OCI-LY7 (cell line): ENCODE measurements at regions not wholly inside any gene's neighbourhood (a gene's known extent, or its start where the extent isn't known, plus 50 kb on each side); places are given as distances from the start of the nearest gene placed in this dataset.

Experiments
- BruUV-seq: library from RNA; stranded (reverse); fragments of 400-500 nt; replicated peaks from 2 replicates; lab custom pipeline; 2021; lab: Mats Ljungman, UMichigan
- CTCF ChIA-PET: fragments of 300-600 bp; sonication (Branson Sonifier 250); formaldehyde crosslinking; loops from one replicate; lab custom pipeline; 2022; ENCODE audit warnings: antibody characterized with exemption; ENCODE audit not compliant: unreplicated experiment; lab: Charles Lee
- POLR2A ChIA-PET: fragments of 300-600 bp; sonication (Branson Sonifier 250); formaldehyde crosslinking; loops from one replicate; lab custom pipeline; 2022; ENCODE audit warnings: antibody characterized with exemption; lab: Charles Lee
- DNase-seq: peaks from one replicate; pipeline ENCODE4 v3.0.0-alpha.2; 2015; ENCODE audit warnings: low spot score
- H2AFZ ChIP-seq: fragments of 200-600 bp; sonication (generic), shearing (Covaris generic); 2 replicates; pipeline ENCODE4 v1.6.1; 2014; ENCODE audit warnings: mild to moderate bottlenecking, antibody characterized with exemption, low read length, moderate library complexity
- H3K27ac ChIP-seq: fragments of 200-600 bp; sonication (generic); 2 replicates; pipeline ENCODE4 v1.5.1; 2014; ENCODE audit warnings: mixed run types, low read depth, mild to moderate bottlenecking, moderate library complexity, low read length, inconsistent platforms; ENCODE audit not compliant: poor library complexity, severe bottlenecking
- H3K36me3 ChIP-seq: fragments of 200-600 bp; sonication (generic); 2 replicates; pipeline ENCODE4 v1.6.1; 2014; ENCODE audit warnings: mild to moderate bottlenecking, antibody characterized with exemption, low read length, moderate library complexity, mixed read lengths; ENCODE audit not compliant: insufficient read depth
- H3K4me1 ChIP-seq: fragments of 200-600 bp; sonication (generic); 2 replicates; pipeline ENCODE4 v1.5.1; 2014; ENCODE audit warnings: mild to moderate bottlenecking, low read length; ENCODE audit not compliant: insufficient read depth, poor library complexity, severe bottlenecking
- H3K4me2 ChIP-seq: fragments of 200-600 bp; sonication (generic); 2 replicates; pipeline ENCODE4 v1.6.1; 2014; ENCODE audit warnings: mild to moderate bottlenecking, low read length
- H3K4me3 ChIP-seq: fragments of 200-600 bp; sonication (generic); 2 replicates; pipeline ENCODE4 v1.5.1; 2014; ENCODE audit warnings: mild to moderate bottlenecking, low read depth, low read length; ENCODE audit not compliant: poor library complexity, severe bottlenecking
- H3K79me2 ChIP-seq: fragments of 200-600 bp; sonication (generic); 2 replicates; pipeline ENCODE4 v1.6.1; 2016; ENCODE audit warnings: low read depth, mild to moderate bottlenecking, low read length, moderate library complexity, mixed read lengths; ENCODE audit not compliant: insufficient read depth
- H3K9me2 ChIP-seq: fragments of 200-600 bp; sonication (generic); 2 replicates; pipeline ENCODE4 v1.6.1; 2016; ENCODE audit warnings: mild to moderate bottlenecking, low read length, mixed read lengths; ENCODE audit not compliant: insufficient read depth
- H3K9me3 ChIP-seq: fragments of 200-600 bp; sonication (generic); 2 replicates; pipeline ENCODE4 v1.6.1; 2014; ENCODE audit warnings: mild to moderate bottlenecking, mixed run types, low read length, mixed read lengths
- H4K20me1 ChIP-seq: fragments of 200-600 bp; sonication (generic); 2 replicates; pipeline ENCODE4 v1.6.1; 2014; ENCODE audit warnings: mild to moderate bottlenecking, antibody characterized with exemption, low read length, moderate library complexity, mixed read lengths; ENCODE audit not compliant: insufficient read depth
- CTCF ChIP-seq: fragments of 200-600 bp; sonication (generic); conservative IDR thresholded peaks from 2 replicates; pipeline ENCODE4 v1.5.1; 2014; ENCODE audit warnings: mild to moderate bottlenecking, antibody characterized with exemption, low read length, moderate library complexity, mixed read lengths
- EZH2phosphoT487 ChIP-seq: fragments of 200-600 bp; sonication (generic); IDR thresholded peaks from 2 replicates; pipeline ENCODE4 v1.6.1; 2018; ENCODE audit warnings: low read depth, borderline replicate concordance, mild to moderate bottlenecking, mixed run types, antibody characterized with exemption, low read length, moderate library complexity, mixed read lengths
- intact Hi-C: fragments of 100-400 bp; cut with micrococcal nuclease; formaldehyde crosslinking; loops from one replicate; pipeline ENCODE4 v1.10.0; 2022; ENCODE audit not compliant: unreplicated experiment

- no peak overlapping the region for H3K27ac ChIP-seq
- DNase-seq = no peak
- TF ChIP-seq CTCF = no peak
- no peak for TF ChIP-seq EZH2phosphoT487
- ChIA-PET POLR2A (no interaction called here), CTCF (no interaction called here)
- H3K9me3 ChIP-seq = no peaks in the 10 kb centered on the region
- no peaks in the 10 kb centered on the region for H3K79me2 ChIP-seq
- H3K4me1 ChIP-seq = no peaks in the 10 kb centered on the region
- no peaks in the 10 kb centered on the region for H3K36me3 ChIP-seq
- no peak overlapping the region for H3K4me2 ChIP-seq
- no peak overlapping the region for H2AFZ ChIP-seq
- H4K20me1 ChIP-seq = no peaks in the 10 kb centered on the region
- no TSS peak for BruUV-seq
- H3K9me2 ChIP-seq = no peaks in the 10 kb centered on the region
- no peak overlapping the region for H3K4me3 ChIP-seq
- intact Hi-C loops = no loop called here
Observed at GRCh38 chr12:111230649-111231048, 138.2 kb downstream of the PHETA1 start.

- no peak overlapping the region for H3K4me2 ChIP-seq
- CTCF ChIA-PET = no interaction called here
- H3K79me2 ChIP-seq = no peaks in the 10 kb centered on the region
- intact Hi-C loops = no loop called here
- no peaks in the 10 kb centered on the region for H3K4me1 ChIP-seq
- H3K27ac ChIP-seq = no peak overlapping the region
- H3K4me3 ChIP-seq = no peak overlapping the region
- TF ChIP-seq EZH2phosphoT487 (no peak), CTCF (no peak)
- no peaks in the 10 kb centered on the region for H3K36me3 ChIP-seq
- POLR2A ChIA-PET = no interaction called here
- H3K9me3 ChIP-seq = no peaks in the 10 kb centered on the region
- DNase-seq = no peak
- no peaks in the 10 kb centered on the region for H4K20me1 ChIP-seq
- no TSS peak for BruUV-seq
- H2AFZ ChIP-seq = no peak overlapping the region
- no peaks in the 10 kb centered on the region for H3K9me2 ChIP-seq
Observed at GRCh38 chr12:111228916-111229666, 139.8 kb downstream of the PHETA1 start.
